ENCODE measurements at regions not wholly inside any gene's neighbourhood (a gene's known extent, or its start where the extent isn't known, plus 50 kb on each side); places are given as distances from the start of the nearest gene placed in this dataset.

DNA sequence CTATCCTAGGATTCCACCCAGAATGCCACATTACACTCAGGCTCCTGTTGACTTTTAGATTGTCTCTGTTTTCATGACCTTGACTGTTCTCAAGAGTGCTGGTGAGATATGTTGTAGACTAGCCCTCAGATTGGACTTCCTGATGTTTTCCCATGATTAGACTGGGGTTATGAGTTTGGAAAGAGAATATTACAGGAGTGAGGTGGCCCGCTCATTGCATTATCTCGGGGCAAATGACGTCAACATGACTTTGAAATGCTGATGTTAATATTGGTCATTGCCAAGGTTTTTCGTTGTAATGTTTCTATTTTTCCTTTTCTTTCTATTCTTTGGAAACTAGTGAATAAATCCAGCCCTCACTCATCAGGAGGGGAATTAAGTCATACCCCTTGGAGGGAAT lies 355.7 kb upstream of the MON1B start:
- H3K27me3 Mint-ChIP-seq, result no peaks in the 10 kb centered on the region
- CTCF ChIA-PET, result no interaction called here
- H3K27ac Mint-ChIP-seq, result no peak overlapping the region

DNA sequence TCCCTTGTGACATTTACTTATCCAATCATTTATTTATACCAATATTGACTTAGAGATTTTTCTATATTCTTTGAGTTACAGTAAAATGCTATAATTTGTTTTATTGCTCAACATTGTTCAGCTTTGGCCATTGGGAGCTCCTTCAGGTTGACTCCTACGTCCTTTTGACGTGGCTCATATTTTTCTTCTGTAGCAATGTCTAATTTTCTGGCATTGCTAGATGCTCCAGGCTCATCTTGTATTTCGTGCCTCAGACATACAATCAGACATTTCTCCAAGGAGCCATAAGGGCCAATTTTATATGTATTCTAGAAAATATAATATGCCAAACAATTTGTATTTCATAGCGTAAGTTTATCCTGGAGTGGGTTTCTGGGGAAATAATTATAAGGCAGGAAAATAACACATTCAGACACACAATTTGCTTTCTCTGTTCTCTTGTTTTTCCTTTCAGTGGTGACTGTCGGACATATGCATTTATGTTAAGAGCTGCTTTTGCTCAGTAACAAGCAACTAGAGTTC lies 355.1 kb upstream of the MON1B start:
- H3K36me3 Mint-ChIP-seq, result no peaks in the 10 kb centered on the region
- Histone ChIP-seq H3K4me3 (ENCODE audit: low read length) (no peak overlapping the region), H3K27ac (ENCODE audit: low read depth, low read length) (no peak overlapping the region), H3K9me3 (ENCODE audit: low read length) (no peaks in the 10 kb centered on the region), H3K27me3 (ENCODE audit: insufficient read depth, low read length, poor library complexity, severe bottlenecking) (no peaks in the 10 kb centered on the region), H3K36me3 (ENCODE audit: insufficient read depth, low read length) (no peaks in the 10 kb centered on the region), H3K4me1 (ENCODE audit: insufficient read depth, low read length) (no peaks in the 10 kb centered on the region)
- ChIA-PET POLR2A (no interaction called here), CTCF (no interaction called here)
- peaks cover 6 to 27% (median 9%) of the 10 kb centered on the region in 5 donors for H3K9me3 Mint-ChIP-seq
- H3K27ac Mint-ChIP-seq, result no peak overlapping the region
- no peaks in the 10 kb centered on the region for H3K27me3 Mint-ChIP-seq
- no peak for DNase-seq
- H3K4me1 Mint-ChIP-seq, result no peaks in the 10 kb centered on the region
- H3K4me3 Mint-ChIP-seq, result no peak overlapping the region

More for the DNA sequence above, 355.7 kb upstream of the MON1B start:
- Mint-ChIP-seq H3K36me3 (no peaks in the 10 kb centered on the region), H3K4me1 (no peaks in the 10 kb centered on the region), H3K9me3 (peaks cover 6 to 25% (median 9%) of the 10 kb centered on the region in 5 donors), H3K4me3 (no peak overlapping the region)
- Histone ChIP-seq H3K36me3 (ENCODE audit: insufficient read depth, low read length) (no peaks in the 10 kb centered on the region), H3K27me3 (ENCODE audit: insufficient read depth, low read length, poor library complexity, severe bottlenecking) (no peaks in the 10 kb centered on the region), H3K4me1 (ENCODE audit: insufficient read depth, low read length) (no peaks in the 10 kb centered on the region), H3K4me3 (ENCODE audit: low read length) (no peak overlapping the region), H3K9me3 (ENCODE audit: low read length) (no peaks in the 10 kb centered on the region), H3K27ac (ENCODE audit: low read depth, low read length) (no peak overlapping the region)
- POLR2A ChIA-PET, result no interaction called here
- DNase-seq, result no peak

DNA sequence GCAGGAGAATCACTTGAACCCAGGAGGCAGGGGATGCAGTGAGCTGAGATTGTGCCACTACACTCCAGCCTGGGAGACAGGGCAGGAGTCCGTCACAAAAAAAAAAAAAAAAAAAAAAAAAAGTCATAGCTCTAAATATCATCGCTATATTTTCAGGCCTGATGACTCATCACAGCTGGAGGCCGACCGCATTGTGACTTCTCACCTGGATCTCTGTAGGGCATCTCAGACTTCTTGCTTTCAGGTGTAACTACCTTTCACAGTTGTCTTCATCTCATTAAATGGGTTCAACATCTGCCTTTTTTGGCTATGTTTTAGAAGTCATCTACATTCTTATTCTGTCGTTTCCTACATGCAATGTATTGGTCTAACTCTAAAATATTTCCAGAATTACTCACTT lies 353.1 kb upstream of the MON1B start:
- CTCF ChIA-PET, result interaction anchor here (1.2 kb wide), 1 partner anchor 12 kb away, joined by 4 read pairs; no protein-coding TSS in a partner anchor
- Mint-ChIP-seq H3K4me1 (no peaks in the 10 kb centered on the region), H3K4me3 (no peak overlapping the region), H3K27me3 (no peaks in the 10 kb centered on the region), H3K27ac (no peak overlapping the region), H3K9me3 (peaks cover 4 to 31% (median 9%) of the 10 kb centered on the region in 5 donors), H3K36me3 (no peaks in the 10 kb centered on the region)
- no peak overlapping the region for H3K4me3 ChIP-seq (ENCODE audit: low read length)
- no peaks in the 10 kb centered on the region for H3K27me3 ChIP-seq (ENCODE audit: insufficient read depth, low read length, poor library complexity, severe bottlenecking)
- DNase-seq, result no peak
- no peaks in the 10 kb centered on the region for H3K9me3 ChIP-seq (ENCODE audit: low read length)
- H3K4me1 ChIP-seq (ENCODE audit: insufficient read depth, low read length), result no peaks in the 10 kb centered on the region
- no peaks in the 10 kb centered on the region for H3K36me3 ChIP-seq (ENCODE audit: insufficient read depth, low read length)
- H3K27ac ChIP-seq (ENCODE audit: low read depth, low read length), result no peak overlapping the region
- POLR2A ChIA-PET, result no interaction called here

DNA sequence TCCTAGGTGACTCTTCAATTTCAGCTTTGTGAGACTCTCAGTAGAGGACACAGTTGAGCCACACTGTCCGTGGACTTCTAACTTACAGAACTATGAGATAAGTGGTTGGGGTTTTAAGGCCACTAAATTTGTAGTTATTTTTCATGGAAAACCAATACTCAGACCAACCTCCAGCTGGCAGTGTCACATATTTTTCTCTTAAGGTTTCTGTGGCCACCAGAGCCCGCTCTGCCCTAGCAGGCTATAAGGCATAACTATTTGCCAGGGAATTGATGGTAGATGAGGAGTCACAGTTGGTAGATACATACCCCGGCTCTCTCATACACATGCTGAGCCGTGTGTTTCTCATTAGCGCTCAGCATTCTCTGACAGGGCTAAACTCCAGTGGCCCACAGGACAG lies 336.8 kb upstream of the MON1B start:
- no peak overlapping the region for H3K27ac Mint-ChIP-seq
- POLR2A ChIA-PET, result no interaction called here
- peaks cover 0 to 34% (median 6%) of the 10 kb centered on the region in 5 donors for H3K9me3 Mint-ChIP-seq
- peaks cover 0 to 2% of the 10 kb centered on the region in 2 donors for H3K27me3 Mint-ChIP-seq
- no peaks in the 10 kb centered on the region for H3K4me1 ChIP-seq (ENCODE audit: insufficient read depth, low read length)
- no peak overlapping the region for H3K4me3 ChIP-seq (ENCODE audit: low read length)
- no peaks in the 10 kb centered on the region for H3K9me3 ChIP-seq (ENCODE audit: low read length)
- DNase-seq, result no peak
- H3K36me3 Mint-ChIP-seq, result no peaks in the 10 kb centered on the region
- H3K4me3 Mint-ChIP-seq, result no peak overlapping the region
- no peaks in the 10 kb centered on the region for H3K27me3 ChIP-seq (ENCODE audit: insufficient read depth, low read length, poor library complexity, severe bottlenecking)
- no peak overlapping the region for H3K27ac ChIP-seq (ENCODE audit: low read depth, low read length)
- no peaks in the 10 kb centered on the region for H3K4me1 Mint-ChIP-seq
- CTCF ChIA-PET, result no interaction called here
- H3K36me3 ChIP-seq (ENCODE audit: insufficient read depth, low read length), result no peaks in the 10 kb centered on the region

DNA sequence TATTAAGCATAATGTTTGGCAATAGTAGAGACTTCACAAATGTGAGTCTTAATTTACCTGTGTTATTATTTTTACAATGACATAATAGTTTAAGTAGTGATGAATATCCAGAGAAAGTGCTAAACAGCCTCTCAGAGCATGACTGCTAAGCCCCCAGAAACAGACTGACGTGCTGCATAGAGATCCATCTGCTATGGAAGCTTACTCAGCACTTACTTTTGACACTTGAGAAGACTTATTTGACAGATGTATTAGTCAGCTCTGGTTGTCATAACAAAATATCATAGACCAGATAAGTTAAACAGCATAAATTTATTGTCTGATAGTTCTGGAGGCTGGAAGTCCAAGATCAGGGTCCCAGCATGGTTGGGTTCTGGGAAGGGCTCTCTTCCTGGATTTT lies 334.9 kb upstream of the MON1B start:
- ChIA-PET POLR2A (no interaction called here), CTCF (no interaction called here)

DNA sequence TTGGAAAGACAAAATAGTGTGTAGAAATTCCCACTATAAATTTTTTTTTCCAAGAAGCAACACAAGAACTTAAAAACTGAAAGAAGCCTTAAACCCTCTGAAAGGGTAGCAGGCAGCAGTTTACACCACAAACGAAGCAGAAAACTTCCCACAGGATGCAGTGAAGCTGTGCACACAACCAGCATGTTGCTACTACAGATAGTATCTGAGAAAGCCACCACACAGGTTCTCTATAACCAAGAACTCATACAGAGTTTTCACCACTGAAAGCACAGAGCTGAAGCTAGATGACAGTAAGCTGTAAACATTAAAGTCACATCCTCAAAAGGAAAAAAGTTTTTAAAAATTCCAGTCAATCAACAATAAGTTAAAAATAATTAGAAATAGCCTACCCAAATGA lies 333.6 kb upstream of the MON1B start:
- peaks cover 0 to 2% of the 10 kb centered on the region in 2 donors for H3K27me3 Mint-ChIP-seq
- no peaks in the 10 kb centered on the region for H3K36me3 Mint-ChIP-seq
- no peak for DNase-seq
- no peak overlapping the region for H3K27ac Mint-ChIP-seq
- CTCF ChIA-PET, result no interaction called here
- no peaks in the 10 kb centered on the region for H3K4me1 Mint-ChIP-seq
- no peaks in the 10 kb centered on the region for H3K9me3 ChIP-seq (ENCODE audit: low read length)
- H3K4me3 ChIP-seq (ENCODE audit: low read length), result no peak overlapping the region
- POLR2A ChIA-PET, result no interaction called here
- H3K4me1 ChIP-seq (ENCODE audit: insufficient read depth, low read length), result no peaks in the 10 kb centered on the region
- no peaks in the 10 kb centered on the region for H3K36me3 ChIP-seq (ENCODE audit: insufficient read depth, low read length)
- H3K27ac ChIP-seq (ENCODE audit: low read depth, low read length), result no peak overlapping the region
- H3K27me3 ChIP-seq (ENCODE audit: insufficient read depth, low read length, poor library complexity, severe bottlenecking), result no peaks in the 10 kb centered on the region
- H3K4me3 Mint-ChIP-seq, result no peak overlapping the region
- peaks cover 0 to 42% (median 0%) of the 10 kb centered on the region in 5 donors for H3K9me3 Mint-ChIP-seq

More for the DNA sequence above, 334.9 kb upstream of the MON1B start:
- Histone ChIP-seq H3K4me1 (ENCODE audit: insufficient read depth, low read length) (no peaks in the 10 kb centered on the region), H3K27ac (ENCODE audit: low read depth, low read length) (no peak overlapping the region), H3K36me3 (ENCODE audit: insufficient read depth, low read length) (no peaks in the 10 kb centered on the region), H3K27me3 (ENCODE audit: insufficient read depth, low read length, poor library complexity, severe bottlenecking) (no peaks in the 10 kb centered on the region), H3K4me3 (ENCODE audit: low read length) (no peak overlapping the region), H3K9me3 (ENCODE audit: low read length) (no peaks in the 10 kb centered on the region)
- Mint-ChIP-seq H3K27ac (no peak overlapping the region), H3K9me3 (peaks cover 0 to 39% (median 0%) of the 10 kb centered on the region in 5 donors), H3K4me1 (no peaks in the 10 kb centered on the region), H3K4me3 (no peak overlapping the region), H3K27me3 (peaks cover 0 to 2% of the 10 kb centered on the region in 2 donors), H3K36me3 (no peaks in the 10 kb centered on the region)
- no peak for DNase-seq

DNA sequence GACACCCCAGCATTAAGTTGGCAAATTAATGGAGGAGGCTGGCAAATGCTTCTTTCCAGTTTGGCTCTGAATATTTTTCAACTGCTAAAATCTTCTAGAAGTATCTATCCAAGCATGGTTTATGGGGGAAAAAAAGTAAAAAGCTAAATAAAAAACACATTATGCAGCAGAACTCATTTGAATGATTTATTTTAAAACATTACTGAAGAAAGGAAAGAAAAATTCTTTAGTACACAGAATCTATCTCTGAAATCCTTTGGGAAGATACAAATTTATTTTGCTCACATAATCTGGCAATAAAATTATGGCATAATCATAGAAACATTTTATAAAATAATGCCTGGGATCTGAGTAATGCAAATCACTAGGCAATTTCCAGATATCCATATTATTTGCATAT lies 328.1 kb upstream of the MON1B start:
- no peaks in the 10 kb centered on the region for H3K27me3 Mint-ChIP-seq
- H3K36me3 Mint-ChIP-seq, result no peaks in the 10 kb centered on the region
- DNase-seq, result no peak
- ChIA-PET POLR2A (no interaction called here), CTCF (no interaction called here)
- Histone ChIP-seq H3K4me1 (ENCODE audit: insufficient read depth, low read length) (no peaks in the 10 kb centered on the region), H3K36me3 (ENCODE audit: insufficient read depth, low read length) (no peaks in the 10 kb centered on the region), H3K9me3 (ENCODE audit: low read length) (no peaks in the 10 kb centered on the region), H3K27ac (ENCODE audit: low read depth, low read length) (no peak overlapping the region), H3K4me3 (ENCODE audit: low read length) (no peak overlapping the region), H3K27me3 (ENCODE audit: insufficient read depth, low read length, poor library complexity, severe bottlenecking) (no peaks in the 10 kb centered on the region)
- H3K27ac Mint-ChIP-seq, result no peak overlapping the region
- H3K4me1 Mint-ChIP-seq, result no peaks in the 10 kb centered on the region
- H3K9me3 Mint-ChIP-seq, result peaks cover 0 to 32% (median 2%) of the 10 kb centered on the region in 5 donors
- no peak overlapping the region for H3K4me3 Mint-ChIP-seq

DNA sequence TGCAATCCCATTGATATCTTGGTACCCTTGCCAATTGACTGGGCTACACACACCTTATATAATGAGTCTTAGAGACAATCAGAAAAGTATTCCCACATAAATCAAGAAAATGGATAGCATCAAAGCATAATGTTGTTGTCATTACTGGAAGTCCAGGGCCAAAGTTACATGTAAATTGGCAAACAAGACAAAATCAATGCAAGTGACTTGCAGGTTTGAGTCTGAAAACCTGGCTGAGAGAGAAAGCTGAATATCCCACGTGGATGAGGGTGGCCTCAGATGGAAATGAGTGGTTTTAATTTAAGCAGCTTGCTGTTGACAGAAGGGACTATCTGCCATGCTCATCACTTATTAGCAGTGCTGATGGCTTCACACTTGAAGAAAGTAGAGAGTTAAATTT lies 324.0 kb upstream of the MON1B start:
- CTCF ChIA-PET, result no interaction called here

DNA sequence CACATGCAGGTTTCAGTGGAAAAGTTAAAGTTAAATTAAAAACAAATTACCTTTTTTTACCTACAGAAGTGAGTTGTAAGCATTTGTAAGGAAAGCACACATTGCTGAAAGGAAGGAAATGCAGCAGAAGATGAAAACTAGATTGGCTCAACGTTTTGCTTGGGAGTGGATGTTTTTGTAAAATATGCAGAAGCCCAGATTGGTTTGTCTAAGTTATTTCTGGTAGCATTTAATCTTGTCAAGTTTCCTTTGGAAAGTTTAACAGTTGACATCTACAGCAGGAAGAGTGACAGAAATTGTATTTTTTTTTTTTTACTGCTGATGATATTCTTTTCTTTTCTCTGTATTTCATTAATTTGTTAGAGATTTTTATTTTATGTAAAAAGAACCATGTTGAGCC lies 315.1 kb upstream of the MON1B start:
- Mint-ChIP-seq H3K4me3 (no peak overlapping the region), H3K36me3 (no peaks in the 10 kb centered on the region), H3K27me3 (no peaks in the 10 kb centered on the region), H3K4me1 (no peaks in the 10 kb centered on the region), H3K27ac (no peak overlapping the region), H3K9me3 (peaks cover 0 to 24% (median 5%) of the 10 kb centered on the region in 5 donors)
- DNase-seq, result no peak
- no peaks in the 10 kb centered on the region for H3K36me3 ChIP-seq (ENCODE audit: insufficient read depth, low read length)
- CTCF ChIA-PET, result no interaction called here
- H3K4me3 ChIP-seq (ENCODE audit: low read length), result no peak overlapping the region
- H3K27ac ChIP-seq (ENCODE audit: low read depth, low read length), result no peak overlapping the region
- H3K4me1 ChIP-seq (ENCODE audit: insufficient read depth, low read length), result no peaks in the 10 kb centered on the region
- H3K9me3 ChIP-seq (ENCODE audit: low read length), result no peaks in the 10 kb centered on the region
- H3K27me3 ChIP-seq (ENCODE audit: insufficient read depth, low read length, poor library complexity, severe bottlenecking), result no peaks in the 10 kb centered on the region
- POLR2A ChIA-PET, result no interaction called here

More for the DNA sequence above, 324.0 kb upstream of the MON1B start:
- no peak overlapping the region for H3K27ac ChIP-seq (ENCODE audit: low read depth, low read length)
- Mint-ChIP-seq H3K4me3 (no peak overlapping the region), H3K27ac (no peak overlapping the region), H3K27me3 (no peaks in the 10 kb centered on the region), H3K9me3 (peaks cover 0 to 20% (median 2%) of the 10 kb centered on the region in 5 donors), H3K4me1 (no peaks in the 10 kb centered on the region), H3K36me3 (no peaks in the 10 kb centered on the region)
- no peaks in the 10 kb centered on the region for H3K4me1 ChIP-seq (ENCODE audit: insufficient read depth, low read length)
- no peaks in the 10 kb centered on the region for H3K36me3 ChIP-seq (ENCODE audit: insufficient read depth, low read length)
- no peak for DNase-seq
- H3K9me3 ChIP-seq (ENCODE audit: low read length), result no peaks in the 10 kb centered on the region
- POLR2A ChIA-PET, result no interaction called here
- H3K27me3 ChIP-seq (ENCODE audit: insufficient read depth, low read length, poor library complexity, severe bottlenecking), result no peaks in the 10 kb centered on the region
- no peak overlapping the region for H3K4me3 ChIP-seq (ENCODE audit: low read length)
